Right lobe of liver (tissue), 6 donors: ENCODE measurements at regions not wholly inside any gene's neighbourhood (a gene's known extent, or its start where the extent isn't known, plus 50 kb on each side); places are given as distances from the start of the nearest gene placed in this dataset.
"Not testable (repeated sequence)": the region's sequence is repeated elsewhere in the genome, so short reads cannot be mapped to it uniquely, and the experiment has no call there.

ENCODE experiments used
- ATAC-seq, 4 donors: fragments of 200-7000 bp; cut with Tn5 transposase; one replicate each; pipeline ENCODE4 v1.9.1; 2020; ENCODE audit warnings: mild to moderate bottlenecking in 4 of 4, moderate library complexity in 4 of 4
- DNase-seq, 3 donors: peaks; one replicate each; pipeline ENCODE4 v3.0.0-alpha.2; 2020
- H3K27ac ChIP-seq, 3 donors: fragments of 200-600 bp; one replicate each; pipeline ENCODE4 v1.8.0; 2022
- H3K27me3 ChIP-seq, 2 donors: fragments of 200-600 bp; one replicate each; pipeline ENCODE4 v1.8.0; 2022
- H3K36me3 ChIP-seq, 4 donors: fragments of 200-600 bp; sonication (generic) in 1 of 4; one replicate each; pipeline versions ENCODE4 v1.5.1 to v1.8.0; 2017 to 2022; ENCODE audit warnings: control low read depth in 1 of 4
- H3K4me1 ChIP-seq, 4 donors: fragments of 200-600 bp; sonication (generic) in 1 of 4; one replicate each; pipeline versions ENCODE4 v1.5.1 to v1.8.0; 2017 to 2022; ENCODE audit warnings: control low read depth in 1 of 4
- H3K4me3 ChIP-seq, 3 donors: fragments of 200-600 bp; one replicate each; pipeline ENCODE4 v1.8.0; 2022
- H3K9me3 ChIP-seq, 4 donors: fragments of 200-600 bp; sonication (generic) in 1 of 4; one replicate each; pipeline versions ENCODE4 v1.5.1 to v1.8.0; 2017 to 2022; ENCODE audit warnings: control low read depth in 1 of 4
- POLR2A ChIP-seq: fragments of 450-650 bp; IDR thresholded peaks from one replicate; pipeline ENCODE4 v1.6.1; 2017; ENCODE audit warnings: antibody characterized with exemption, mild to moderate bottlenecking
- whole genome bisulfite sequencing: methylation state at CpG from one replicate; pipeline ENCODE4 v1.1.6; 2018; ENCODE audit warnings: low coverage, low lambda C conversion rate; ENCODE audit not compliant: insufficient coverage; ENCODE audit errors: missing lambda C conversion rate; 5-methylcytosine and 5-hydroxymethylcytosine counted together
- intact Hi-C, 2 donors: fragments of 100-400 bp; cut with DNase I; formaldehyde crosslinking; loops; one replicate each; pipeline versions ENCODE4 v1.11.2 to v1.14.1; 2022
- TF ChIP-seq, protein P1 (sequence below), 4 donors: fragments of 200-600 bp in 3 of 4; fragments of 450-650 bp in 1 of 4; IDR thresholded peaks; one replicate each; pipeline versions ENCODE4 v1.5.1 to v1.8.0; 2016 to 2022; ENCODE audit warnings: antibody characterized with exemption in 4 of 4, mild to moderate bottlenecking in 2 of 4
- donor health status: DM: no; HTN: yes; CAD: no.
- donor health status: DM: no; HTN: no; CAD: no.
- donor health status: DM: no; HTN: no; CAD: no.
- donor health status: DM: no; HTN: yes; CAD: no.
- donor health status: DM: no; HTN: yes; CAD: no.

DNA sequence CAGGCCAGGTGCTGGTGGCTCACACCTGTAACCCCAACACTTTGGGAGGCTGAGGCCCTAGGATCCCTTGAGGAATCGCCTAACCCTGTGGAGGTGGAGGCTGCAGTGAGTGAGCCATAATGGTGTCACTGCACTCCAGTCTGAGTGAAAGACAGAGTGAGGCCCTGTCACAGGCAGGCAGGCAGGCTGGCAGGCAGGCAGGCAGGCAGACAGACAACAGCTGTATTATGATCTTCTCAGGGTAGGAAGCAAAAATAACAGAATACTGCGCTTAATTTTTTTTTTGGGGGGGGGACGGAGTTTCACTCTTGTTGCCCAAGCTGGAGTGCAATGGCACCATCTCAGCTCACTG, 3901.6 kb upstream of the OR11H1 start:
- Histone ChIP-seq H3K4me1 (no peaks in the 10 kb centered on the region), H3K27me3 (no peaks in the 10 kb centered on the region), H3K9me3 (no peaks in the 10 kb centered on the region), H3K27ac (no peak overlapping the region), H3K4me3 (no peak overlapping the region), H3K36me3 (no peaks in the 10 kb centered on the region)
- ATAC-seq = no peak
- TF ChIP-seq, protein P1, sequence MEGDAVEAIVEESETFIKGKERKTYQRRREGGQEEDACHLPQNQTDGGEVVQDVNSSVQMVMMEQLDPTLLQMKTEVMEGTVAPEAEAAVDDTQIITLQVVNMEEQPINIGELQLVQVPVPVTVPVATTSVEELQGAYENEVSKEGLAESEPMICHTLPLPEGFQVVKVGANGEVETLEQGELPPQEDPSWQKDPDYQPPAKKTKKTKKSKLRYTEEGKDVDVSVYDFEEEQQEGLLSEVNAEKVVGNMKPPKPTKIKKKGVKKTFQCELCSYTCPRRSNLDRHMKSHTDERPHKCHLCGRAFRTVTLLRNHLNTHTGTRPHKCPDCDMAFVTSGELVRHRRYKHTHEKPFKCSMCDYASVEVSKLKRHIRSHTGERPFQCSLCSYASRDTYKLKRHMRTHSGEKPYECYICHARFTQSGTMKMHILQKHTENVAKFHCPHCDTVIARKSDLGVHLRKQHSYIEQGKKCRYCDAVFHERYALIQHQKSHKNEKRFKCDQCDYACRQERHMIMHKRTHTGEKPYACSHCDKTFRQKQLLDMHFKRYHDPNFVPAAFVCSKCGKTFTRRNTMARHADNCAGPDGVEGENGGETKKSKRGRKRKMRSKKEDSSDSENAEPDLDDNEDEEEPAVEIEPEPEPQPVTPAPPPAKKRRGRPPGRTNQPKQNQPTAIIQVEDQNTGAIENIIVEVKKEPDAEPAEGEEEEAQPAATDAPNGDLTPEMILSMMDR (IDR thresholded peaks at IDR 0.05) = no peak
- no peak for TF ChIP-seq POLR2A
- peak in 1 of 3 donors; percentile 37 for DNase-seq
- WGBS = 90% methylated on average over 1 of the region's 3 CpGs
- intact Hi-C loops = no loop called here

DNA sequence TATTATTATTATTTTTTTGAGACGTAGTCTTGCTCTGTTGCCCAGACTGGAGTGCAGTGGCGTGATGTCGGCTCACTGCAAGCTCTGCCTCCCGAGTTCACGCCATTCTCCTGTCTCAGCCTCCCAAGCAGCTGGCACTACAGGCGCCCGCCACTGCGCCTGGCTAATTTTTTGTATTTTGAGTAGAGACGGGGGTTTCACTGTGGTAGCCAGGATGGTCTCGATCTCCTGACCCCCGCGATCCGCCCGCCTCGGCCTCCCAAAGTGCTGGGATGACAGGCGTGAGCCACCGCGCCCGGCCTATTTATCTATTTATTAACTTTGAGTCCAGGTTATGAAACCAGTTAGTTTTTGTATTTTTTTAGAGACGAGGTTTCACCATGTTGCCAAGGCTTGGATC, 3901.0 kb upstream of the OR11H1 start:
- intact Hi-C loops, ATAC-seq, H3K36me3 ChIP-seq, H3K27ac ChIP-seq, H3K4me3 ChIP-seq, H3K9me3 ChIP-seq, H3K27me3 ChIP-seq, H3K4me1 ChIP-seq: not testable (repeated sequence)
- WGBS = 89% methylated on average over 20 of the region's 20 CpGs
- peak in 1 of 3 donors; percentile 39 for DNase-seq

- Histone ChIP-seq H3K4me3 (no peak overlapping the region), H3K4me1 (no peaks in the 10 kb centered on the region), H3K27me3 (no peaks in the 10 kb centered on the region), H3K9me3 (no peaks in the 10 kb centered on the region), H3K36me3 (no peaks in the 10 kb centered on the region), H3K27ac (no peak overlapping the region)
- intact Hi-C loops = no loop called here
- 88% methylated on average over 22 of the region's 31 CpGs for WGBS
- DNase-seq (peak in 1 of 3 donors; percentile 62), ATAC-seq (peak in 1 of 4 donors; percentile 21)
- TF ChIP-seq, protein P1 (IDR thresholded peaks at IDR 0.05) = no peak
- TF ChIP-seq POLR2A = no peak
Measured at GRCh38 chr22:11627436-11627797, 3900.6 kb upstream of the OR11H1 start.

DNA sequence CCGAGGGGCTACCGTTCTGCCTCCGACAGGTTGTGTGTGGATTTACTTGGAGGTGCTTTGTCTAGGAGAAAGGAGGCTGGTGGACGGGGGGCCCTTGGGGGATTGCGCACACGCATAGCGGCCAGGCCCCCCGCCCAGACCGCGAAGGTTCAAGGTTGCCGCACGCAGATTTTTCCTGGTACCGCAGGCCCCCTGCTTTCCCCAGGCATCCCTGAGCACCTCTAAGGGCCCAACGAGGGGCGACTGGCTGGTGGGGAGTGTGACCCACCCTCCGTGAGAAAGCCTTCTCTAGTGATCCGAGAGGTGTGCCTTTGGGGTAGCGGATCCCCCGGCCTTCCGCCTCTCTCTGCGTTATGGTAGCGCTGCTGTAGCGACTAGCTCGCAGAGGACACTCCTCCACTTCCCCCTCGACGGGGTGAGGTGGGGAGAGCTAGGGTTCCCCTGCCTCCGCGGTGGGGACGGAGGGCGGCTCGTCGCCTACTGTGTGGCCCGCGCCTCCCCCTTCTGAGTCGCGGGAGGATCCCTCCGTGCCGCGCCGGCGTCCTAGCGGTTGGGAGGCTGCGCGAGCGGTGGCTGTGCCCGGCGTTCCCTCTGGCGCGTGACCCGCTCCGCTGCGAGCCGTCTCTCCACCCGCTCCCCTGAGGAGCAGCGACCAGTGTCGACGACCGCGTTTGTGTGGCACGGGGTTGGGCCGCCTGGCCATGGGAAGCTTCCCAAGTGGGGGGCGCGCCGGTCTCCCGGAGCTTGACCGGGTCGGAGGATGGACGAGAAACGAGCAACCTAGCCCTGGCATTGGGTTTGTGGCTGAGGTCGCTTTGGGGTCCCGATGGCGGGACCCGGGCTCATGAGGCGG, 3900.0 kb upstream of the OR11H1 start:
- DNase-seq (peak in 1 of 3 donors; percentile 60), ATAC-seq (peak in 1 of 4 donors; percentile 61)
- H3K36me3 ChIP-seq = no peaks in the 10 kb centered on the region
- 95% methylated on average over 31 of the region's 74 CpGs for WGBS
- TF ChIP-seq, protein P1 (IDR thresholded peaks at IDR 0.05) = no peak
- no peak for TF ChIP-seq POLR2A
- H3K4me3 ChIP-seq = no peak overlapping the region
- intact Hi-C loops = no loop called here
- no peaks in the 10 kb centered on the region for H3K9me3 ChIP-seq
- H3K4me1 ChIP-seq = no peaks in the 10 kb centered on the region
- H3K27me3 ChIP-seq = no peaks in the 10 kb centered on the region
- no peak overlapping the region for H3K27ac ChIP-seq

GRCh38 chr22:11628651-11629511, 3899.1 kb upstream of the OR11H1 start:
- 89% methylated on average over 50 of the region's 102 CpGs for WGBS
- TF ChIP-seq, protein P1 (IDR thresholded peaks at IDR 0.05) = no peak
- TF ChIP-seq POLR2A = no peak
- intact Hi-C loops = no loop called here
- H3K27ac ChIP-seq = no peak overlapping the region
- no peaks in the 10 kb centered on the region for H3K36me3 ChIP-seq
- H3K4me3 ChIP-seq = no peak overlapping the region
- no peaks in the 10 kb centered on the region for H3K9me3 ChIP-seq
- H3K27me3 ChIP-seq = no peaks in the 10 kb centered on the region
- peak in 1 of 4 donors; percentile 60 for ATAC-seq
- DNase-seq = peak in 1 of 3 donors; percentile 61
- H3K4me1 ChIP-seq = no peaks in the 10 kb centered on the region
